Natural killer cell (primary cell): ENCODE measurements at regions not wholly inside any gene's neighbourhood (a gene's known extent, or its start where the extent isn't known, plus 50 kb on each side); places are given as distances from the start of the nearest gene placed in this dataset.

Source experiments
- ATAC-seq, 3 donors: fragments of 150-1000 bp in 2 of 3; fragments of 200-7000 bp in 1 of 3; cut with Tn5 transposase; 1 replicate in 1 of 3; 2 replicates in 2 of 3; pipeline ENCODE4 v1.10.0; 2021; ENCODE audit warnings: mild to moderate bottlenecking in 2 of 3, moderate library complexity in 2 of 3
- DNase-seq, 2 donors: peaks; one replicate each; pipeline versions ENCODE4 v3.0.0 to v3.0.0-alpha.2; 2013 to 2021; ENCODE audit warnings: mixed read lengths in 1 of 2
- H3K27ac ChIP-seq: one replicate; pipeline ENCODE4 v1.5.1; 2013; ENCODE audit warnings: mild to moderate bottlenecking, low read length
- H3K27me3 ChIP-seq: one replicate; pipeline ENCODE4 v1.6.1; 2013; ENCODE audit warnings: low read length; ENCODE audit not compliant: control insufficient read depth, insufficient read depth
- H3K36me3 ChIP-seq: one replicate; pipeline ENCODE4 v1.6.1; 2013; ENCODE audit warnings: low read length; ENCODE audit not compliant: control insufficient read depth, insufficient read depth
- H3K4me1 ChIP-seq: one replicate; pipeline ENCODE4 v1.6.1; 2013; ENCODE audit warnings: low read length; ENCODE audit not compliant: control insufficient read depth, insufficient read depth
- H3K4me3 ChIP-seq: one replicate; pipeline ENCODE4 v1.5.1; 2013; ENCODE audit warnings: low read length
- H3K9me3 ChIP-seq: one replicate; pipeline ENCODE4 v1.6.1; 2013; ENCODE audit warnings: low read length; ENCODE audit not compliant: control insufficient read depth, insufficient read depth
- H3K27ac Mint-ChIP-seq, 2 donors: one replicate each; pipeline ENCODE4 v1.8.0; 2022; ENCODE audit warnings: mild to moderate bottlenecking in 2 of 2, mixed read lengths in 2 of 2, moderate library complexity in 1 of 2
- H3K27me3 Mint-ChIP-seq, 2 donors: one replicate each; pipeline ENCODE4 v1.8.0; 2022; ENCODE audit warnings: low read depth in 2 of 2, mixed read lengths in 2 of 2
- H3K36me3 Mint-ChIP-seq: one replicate; pipeline ENCODE4 v1.8.0; 2022; ENCODE audit warnings: mixed read lengths
- H3K4me1 Mint-ChIP-seq, 2 donors: one replicate each; pipeline ENCODE4 v1.8.0; 2022; ENCODE audit warnings: mixed read lengths in 2 of 2
- H3K4me3 Mint-ChIP-seq: one replicate; pipeline ENCODE4 v1.8.0; 2022; ENCODE audit warnings: mild to moderate bottlenecking, moderate library complexity, mixed read lengths
- H3K9me3 Mint-ChIP-seq, 2 donors: one replicate each; pipeline ENCODE4 v1.8.0; 2022; ENCODE audit warnings: mixed read lengths in 2 of 2
- WGBS: methylation state at CpG from one replicate; pipeline ENCODE4 v1.1.7; 2013; ENCODE audit warnings: missing lambda C conversion rate; ENCODE audit not compliant: insufficient coverage; 5-methylcytosine and 5-hydroxymethylcytosine counted together
- intact Hi-C: fragments of 100-400 bp; cut with micrococcal nuclease; formaldehyde crosslinking; loops from one replicate; pipeline ENCODE4 v1.14.2; 2022
- TF ChIP-seq, protein P1 (sequence below): fragments of 200-600 bp; IDR thresholded peaks from one replicate; pipeline ENCODE4 v1.8.0; 2022; ENCODE audit warnings: antibody characterized with exemption

GRCh38 chr16:65704866-65705265, 583.0 kb upstream of the CDH11 start:
- no peak for ATAC-seq

GRCh38 chr16:65702707-65703402, 581.0 kb upstream of the CDH11 start:
- Histone ChIP-seq H3K36me3 (no peaks in the 10 kb centered on the region), H3K9me3 (no peaks in the 10 kb centered on the region), H3K27ac (no peak overlapping the region), H3K27me3 (no peaks in the 10 kb centered on the region), H3K4me3 (no peak overlapping the region), H3K4me1 (no peaks in the 10 kb centered on the region)
- H3K9me3 Mint-ChIP-seq, result peaks cover 0 to 2% of the 10 kb centered on the region in 2 donors
- intact Hi-C loops, result no loop called here
- no peak for DNase-seq
- ATAC-seq, result no peak
- H3K36me3 Mint-ChIP-seq, result no peaks in the 10 kb centered on the region
- peaks cover 0 to 8% of the 10 kb centered on the region in 2 donors for H3K27me3 Mint-ChIP-seq
- no peak overlapping the region for H3K4me3 Mint-ChIP-seq
- no peaks in the 10 kb centered on the region for H3K4me1 Mint-ChIP-seq
- TF ChIP-seq, protein P1, sequence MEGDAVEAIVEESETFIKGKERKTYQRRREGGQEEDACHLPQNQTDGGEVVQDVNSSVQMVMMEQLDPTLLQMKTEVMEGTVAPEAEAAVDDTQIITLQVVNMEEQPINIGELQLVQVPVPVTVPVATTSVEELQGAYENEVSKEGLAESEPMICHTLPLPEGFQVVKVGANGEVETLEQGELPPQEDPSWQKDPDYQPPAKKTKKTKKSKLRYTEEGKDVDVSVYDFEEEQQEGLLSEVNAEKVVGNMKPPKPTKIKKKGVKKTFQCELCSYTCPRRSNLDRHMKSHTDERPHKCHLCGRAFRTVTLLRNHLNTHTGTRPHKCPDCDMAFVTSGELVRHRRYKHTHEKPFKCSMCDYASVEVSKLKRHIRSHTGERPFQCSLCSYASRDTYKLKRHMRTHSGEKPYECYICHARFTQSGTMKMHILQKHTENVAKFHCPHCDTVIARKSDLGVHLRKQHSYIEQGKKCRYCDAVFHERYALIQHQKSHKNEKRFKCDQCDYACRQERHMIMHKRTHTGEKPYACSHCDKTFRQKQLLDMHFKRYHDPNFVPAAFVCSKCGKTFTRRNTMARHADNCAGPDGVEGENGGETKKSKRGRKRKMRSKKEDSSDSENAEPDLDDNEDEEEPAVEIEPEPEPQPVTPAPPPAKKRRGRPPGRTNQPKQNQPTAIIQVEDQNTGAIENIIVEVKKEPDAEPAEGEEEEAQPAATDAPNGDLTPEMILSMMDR, result no peak
- 89% methylated on average over 8 of the region's 8 CpGs for WGBS
- no peak overlapping the region for H3K27ac Mint-ChIP-seq

More at GRCh38 chr16:65704866-65705265, 583.0 kb upstream of the CDH11 start:
- Histone ChIP-seq H3K4me3 (no peak overlapping the region), H3K4me1 (no peaks in the 10 kb centered on the region), H3K9me3 (no peaks in the 10 kb centered on the region), H3K36me3 (no peaks in the 10 kb centered on the region), H3K27me3 (no peaks in the 10 kb centered on the region), H3K27ac (no peak overlapping the region)
- intact Hi-C loops, result no loop called here
- no peak for DNase-seq
- TF ChIP-seq, protein P1, result no peak
- Mint-ChIP-seq H3K36me3 (no peaks in the 10 kb centered on the region), H3K4me3 (no peak overlapping the region), H3K9me3 (peaks cover 0 to 2% of the 10 kb centered on the region in 2 donors), H3K4me1 (no peaks in the 10 kb centered on the region), H3K27me3 (peaks cover 0 to 8% of the 10 kb centered on the region in 2 donors), H3K27ac (no peak overlapping the region)

- Histone ChIP-seq H3K4me3 (no peak overlapping the region), H3K27me3 (no peaks in the 10 kb centered on the region), H3K27ac (no peak overlapping the region), H3K4me1 (no peaks in the 10 kb centered on the region), H3K9me3 (no peaks in the 10 kb centered on the region), H3K36me3 (no peaks in the 10 kb centered on the region)
- no peak overlapping the region for H3K4me3 Mint-ChIP-seq
- intact Hi-C loops, result no loop called here
- H3K27ac Mint-ChIP-seq, result no peak overlapping the region
- H3K9me3 Mint-ChIP-seq, result peaks cover 0 to 2% of the 10 kb centered on the region in 2 donors
- H3K27me3 Mint-ChIP-seq, result peaks cover 0 to 4% of the 10 kb centered on the region in 2 donors
- no peaks in the 10 kb centered on the region for H3K36me3 Mint-ChIP-seq
- TF ChIP-seq, protein P1, result no peak
- no peak for DNase-seq
- ATAC-seq, result no peak
- H3K4me1 Mint-ChIP-seq, result no peaks in the 10 kb centered on the region
- 86% methylated on average over 2 of the region's 2 CpGs for WGBS
Measured at GRCh38 chr16:65700596-65700995, 578.7 kb upstream of the CDH11 start.

GRCh38 chr16:65698791-65699321, 577.0 kb upstream of the CDH11 start:
- Histone ChIP-seq H3K36me3 (no peaks in the 10 kb centered on the region), H3K9me3 (no peaks in the 10 kb centered on the region), H3K27ac (no peak overlapping the region), H3K4me1 (no peaks in the 10 kb centered on the region), H3K27me3 (no peaks in the 10 kb centered on the region), H3K4me3 (no peak overlapping the region)
- DNase-seq (no peak), ATAC-seq (no peak)
- no peaks in the 10 kb centered on the region for H3K36me3 Mint-ChIP-seq
- H3K27ac Mint-ChIP-seq, result no peak overlapping the region
- intact Hi-C loops, result no loop called here
- no peak overlapping the region for H3K4me3 Mint-ChIP-seq
- H3K27me3 Mint-ChIP-seq, result peaks cover 0 to 4% of the 10 kb centered on the region in 2 donors
- 29% methylated on average over 1 of the region's 4 CpGs for WGBS
- TF ChIP-seq, protein P1, result no peak
- no peaks in the 10 kb centered on the region for H3K4me1 Mint-ChIP-seq
- peaks cover 0 to 2% of the 10 kb centered on the region in 2 donors for H3K9me3 Mint-ChIP-seq
